Gastroesophageal sphincter (tissue), 3 donors: ENCODE measurements at regions not wholly inside any gene's neighbourhood (a gene's known extent, or its start where the extent isn't known, plus 50 kb on each side); places are given as distances from the start of the nearest gene placed in this dataset.

Source experiments
- CTCF ChIP-seq, 4 experiments: fragments of 200-600 bp in 2 of 4; fragments of 450-650 bp in 2 of 4; sonication (generic) in 1 of 4; IDR thresholded peaks; one replicate each; pipeline ENCODE4 v1.5.1; 2017 to 2019; ENCODE audit warnings: antibody characterized with exemption in 4 of 4, mild to moderate bottlenecking in 2 of 4, moderate library complexity in 2 of 4
- POLR2A ChIP-seq, 2 donors: fragments of 450-650 bp; IDR thresholded peaks; one replicate each; pipeline ENCODE4 v1.6.1; 2017; ENCODE audit warnings: antibody characterized with exemption in 2 of 2, mild to moderate bottlenecking in 2 of 2, moderate library complexity in 1 of 2
- POLR2AphosphoS5 ChIP-seq: sonication (generic); formaldehyde crosslinking; IDR thresholded peaks from one replicate; pipeline ENCODE4 v1.6.1; 2017; ENCODE audit warnings: antibody characterized with exemption

DNA sequence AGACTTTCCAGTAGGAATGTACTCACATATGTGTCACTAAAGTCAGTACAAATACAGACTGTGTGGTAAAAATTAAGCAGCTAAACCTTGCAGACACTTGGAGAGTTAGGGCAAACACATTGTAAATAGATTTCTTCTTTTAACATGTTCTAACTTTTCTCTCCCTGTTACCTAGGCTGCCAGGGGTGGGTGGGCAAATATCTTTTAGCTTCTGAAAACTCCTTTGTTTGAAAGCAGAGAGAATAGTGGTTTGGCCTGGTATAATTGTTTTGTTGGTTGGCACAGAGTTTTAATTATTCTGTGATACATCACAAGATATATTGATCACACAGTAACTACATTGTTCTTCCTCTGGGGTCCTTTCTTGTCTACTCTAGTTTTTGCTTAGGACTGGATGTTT lies 289.8 kb upstream of the DACH1 start:
- TF ChIP-seq CTCF (IDR thresholded peaks at IDR 0.05) = no peak
- no peak for TF ChIP-seq POLR2A (IDR thresholded peaks at IDR 0.05)
- TF ChIP-seq POLR2AphosphoS5 = no peak
